Effector CD8-positive, alpha-beta T cell (primary cell): ENCODE measurements at regions not wholly inside any gene's neighbourhood (a gene's known extent, or its start where the extent isn't known, plus 50 kb on each side); places are given as distances from the start of the nearest gene placed in this dataset.

Experiments
- DNase-seq: peaks from one replicate; lab custom pipeline; 2025; lab: John Stamatoyannopoulos, UW

DNA sequence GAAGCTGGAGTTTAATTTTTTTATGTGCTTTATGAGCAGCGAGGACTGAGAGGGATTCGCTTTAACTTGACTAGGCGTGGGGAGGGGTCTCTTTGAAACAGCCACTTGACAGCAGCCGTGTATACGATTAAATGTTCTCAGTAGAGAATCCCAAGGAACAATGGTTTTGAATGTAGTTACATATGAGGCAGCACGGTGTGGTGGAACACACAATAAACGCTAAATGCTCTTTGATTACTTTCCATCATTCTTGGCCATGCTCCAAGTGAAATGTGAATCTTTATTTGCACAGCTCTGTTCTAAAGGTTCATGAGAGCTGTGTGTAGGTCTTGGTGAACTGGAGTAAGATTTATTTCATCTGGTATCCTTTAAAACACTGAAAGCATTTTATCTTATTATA, 251.4 kb upstream of the TGFBR2 start:
- DNase-seq, result no peak

DNA sequence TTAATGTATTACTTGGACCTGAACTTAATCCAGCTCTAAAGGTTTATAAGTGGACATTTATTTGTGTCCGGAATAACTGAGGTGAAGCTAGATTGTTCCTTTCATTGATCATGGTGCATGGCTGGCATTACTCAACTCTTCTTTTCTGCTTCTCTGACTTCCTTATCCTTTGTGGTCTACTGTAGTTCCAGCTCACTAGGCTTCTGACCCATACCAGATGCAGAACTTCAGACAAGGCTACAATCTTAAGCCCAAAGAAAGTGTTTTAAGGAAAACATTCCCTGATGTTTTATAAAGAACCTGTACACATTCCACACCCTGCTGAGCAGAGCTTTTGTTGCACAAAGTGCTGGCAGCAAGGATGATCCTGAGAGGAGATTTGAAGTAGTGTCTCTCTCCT, 250.8 kb upstream of the TGFBR2 start:
- DNase-seq, result no peak

DNA sequence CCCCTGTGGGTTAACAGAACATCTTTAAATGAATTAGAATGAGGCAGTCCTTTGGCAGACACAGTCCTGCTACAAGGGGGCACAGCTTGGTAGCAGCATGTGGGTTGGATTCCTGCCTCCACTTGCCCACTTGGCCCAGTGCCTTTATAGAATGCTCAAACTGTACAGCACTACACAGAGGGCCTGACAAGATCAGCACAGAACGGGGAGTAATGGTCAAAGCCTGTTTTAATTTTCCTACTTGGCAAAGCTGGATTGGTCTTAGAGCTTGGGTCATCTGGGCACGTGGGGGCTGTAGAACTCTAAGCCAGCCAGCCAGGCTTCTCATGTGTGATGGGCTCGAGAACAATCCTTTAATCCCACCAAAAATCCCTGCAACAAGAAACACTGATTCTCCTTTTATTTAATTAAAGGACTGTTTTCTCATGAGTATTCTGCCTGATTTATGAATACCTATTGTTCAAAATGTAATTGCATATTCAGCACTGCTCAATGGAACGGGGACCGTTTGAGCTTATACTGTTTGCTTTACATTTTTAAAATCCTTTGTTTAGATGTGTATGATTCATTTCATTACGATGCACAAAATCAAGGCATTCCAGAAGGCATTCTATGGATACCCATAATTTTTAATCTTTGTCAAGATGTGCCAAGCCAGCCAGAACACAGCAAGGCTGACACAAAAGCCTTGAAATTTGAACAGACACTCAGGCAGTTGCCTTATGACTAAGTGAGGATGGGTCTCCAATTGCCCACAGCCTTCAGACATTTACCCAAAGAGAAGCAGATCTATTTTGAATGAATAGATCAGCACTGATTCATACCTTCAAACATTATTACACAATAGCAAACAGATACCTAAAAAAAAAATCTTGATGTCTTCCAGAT, 249.3 kb upstream of the TGFBR2 start:
- DNase-seq, result no peak

DNA sequence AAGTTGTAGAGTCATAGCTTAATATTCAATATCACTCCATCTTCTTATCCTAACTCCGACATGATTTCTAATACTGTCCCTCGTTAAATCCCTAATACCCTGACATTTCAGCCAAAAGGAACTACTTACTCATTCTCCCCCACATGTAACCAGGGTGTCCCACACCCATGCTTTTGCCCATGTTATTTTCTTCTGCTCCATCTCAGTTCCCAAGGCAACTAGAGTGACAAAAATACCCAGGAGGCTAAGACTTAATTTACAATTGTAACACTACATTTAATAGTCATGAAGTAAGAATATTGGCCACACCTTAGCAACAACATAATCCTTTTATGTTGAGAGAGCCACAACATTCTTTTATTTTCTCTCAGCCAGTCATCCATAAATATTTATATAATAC, 248.5 kb upstream of the TGFBR2 start:
- no peak for DNase-seq

DNA sequence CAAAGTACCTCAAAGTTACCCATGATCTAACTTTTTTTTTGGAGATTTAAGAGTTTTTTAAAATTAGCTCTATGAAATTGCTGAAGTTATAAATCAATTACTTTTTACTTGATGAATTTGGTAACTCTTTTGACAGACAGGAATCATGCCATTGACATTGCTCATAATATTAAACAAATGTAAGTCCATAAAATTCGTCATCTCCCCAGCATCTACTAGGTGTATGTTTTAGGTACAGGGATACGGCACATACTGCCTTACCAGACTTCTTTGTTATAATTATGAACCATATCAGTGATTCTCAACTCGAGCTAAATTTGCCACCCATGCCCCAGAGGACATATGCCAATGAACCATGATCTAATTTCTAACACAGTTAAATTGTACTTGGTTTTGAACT, 247.5 kb upstream of the TGFBR2 start:
- DNase-seq, result no peak

DNA sequence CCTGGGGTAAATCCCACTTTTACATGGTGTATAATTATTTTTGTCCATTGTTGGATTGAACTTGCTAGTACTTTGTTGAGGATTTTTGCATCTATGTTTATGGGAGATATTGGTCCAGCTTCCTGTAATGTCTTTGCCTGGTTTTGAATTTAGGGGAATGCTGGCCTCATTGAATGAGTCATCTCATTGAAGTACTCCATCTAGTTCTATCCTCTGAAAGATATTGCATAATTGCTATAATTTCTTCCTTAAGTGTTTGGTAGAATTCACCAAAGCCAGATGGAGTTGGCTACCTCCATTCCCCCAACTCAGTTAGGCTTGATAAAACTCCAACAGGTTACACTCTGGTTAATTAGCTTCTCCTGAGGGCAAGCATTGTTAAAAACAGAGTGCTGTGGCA, 237.4 kb upstream of the TGFBR2 start:
- no peak for DNase-seq

DNA sequence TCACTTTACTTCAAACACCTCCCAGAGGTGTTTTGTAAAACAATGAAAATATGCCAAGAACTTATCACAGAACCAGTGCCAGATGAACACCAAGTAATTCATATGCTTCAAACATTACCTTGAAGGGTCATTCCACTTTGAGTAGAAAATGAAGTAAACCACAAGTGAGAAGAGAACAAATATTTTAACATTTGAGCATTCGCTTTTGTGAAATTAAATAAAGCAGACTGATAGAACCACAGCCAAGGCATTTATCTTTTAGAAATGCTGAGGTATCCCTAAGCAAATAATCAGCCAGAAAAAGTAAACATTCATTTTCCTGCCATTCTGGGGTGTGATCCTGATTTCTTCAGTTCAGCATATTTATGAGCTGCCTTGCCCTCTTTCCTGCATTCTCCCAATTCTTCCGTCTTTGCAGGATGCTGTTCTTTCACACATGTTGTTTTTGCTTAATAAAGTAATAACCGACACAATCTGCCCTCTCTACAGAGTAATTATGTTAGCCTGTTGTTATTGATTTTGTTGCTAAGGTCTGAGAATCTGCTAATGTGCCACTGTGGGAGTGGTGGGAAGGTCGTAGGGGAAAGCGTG, 235.6 kb upstream of the TGFBR2 start:
- DNase-seq, result no peak

DNA sequence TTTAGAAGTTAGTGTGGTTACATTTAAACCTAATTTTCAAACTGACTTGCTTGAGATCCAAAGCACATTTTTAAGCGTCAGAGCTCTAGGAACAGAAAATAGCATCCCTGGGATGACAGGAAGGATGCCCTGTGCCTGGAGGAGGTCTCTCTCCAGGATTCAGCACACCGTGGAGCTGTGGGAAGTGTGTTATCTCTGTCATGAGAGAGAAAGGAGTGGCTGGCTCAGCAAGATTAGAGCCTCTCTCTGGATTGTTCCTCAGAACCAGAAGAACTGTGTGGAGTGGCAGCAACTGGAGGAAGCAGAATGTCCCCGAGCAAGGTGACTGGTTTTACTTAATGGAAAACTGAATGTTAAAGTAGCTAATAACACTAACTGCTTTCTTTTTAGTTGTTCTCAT, 233.6 kb upstream of the TGFBR2 start:
- DNase-seq, result no peak

DNA sequence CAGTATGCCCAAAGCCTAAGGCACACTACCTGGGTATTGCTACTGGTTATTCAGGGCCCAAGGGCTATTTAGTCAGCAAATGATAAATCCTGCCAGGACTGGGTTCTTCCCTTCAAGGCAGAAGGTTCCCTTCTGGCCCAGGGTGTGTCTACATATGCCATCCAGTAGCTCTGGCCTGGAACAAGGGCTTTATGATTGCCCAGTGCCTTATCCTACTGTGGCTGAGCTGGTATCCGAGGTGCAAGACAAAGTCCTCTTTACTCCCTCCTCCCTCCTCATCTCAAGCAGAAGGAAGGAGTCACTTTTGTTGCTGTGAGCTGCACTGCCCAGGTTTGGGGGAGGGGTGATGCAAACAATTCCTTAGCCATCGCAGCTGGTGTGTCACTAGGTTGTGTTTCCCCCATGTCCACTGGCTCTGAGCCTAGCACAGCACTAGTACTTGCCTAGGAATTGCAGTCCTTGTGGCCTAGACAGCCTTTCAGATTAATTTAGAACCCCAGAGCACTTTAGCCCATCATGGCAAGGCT, 221.8 kb upstream of the TGFBR2 start:
- no peak for DNase-seq

DNA sequence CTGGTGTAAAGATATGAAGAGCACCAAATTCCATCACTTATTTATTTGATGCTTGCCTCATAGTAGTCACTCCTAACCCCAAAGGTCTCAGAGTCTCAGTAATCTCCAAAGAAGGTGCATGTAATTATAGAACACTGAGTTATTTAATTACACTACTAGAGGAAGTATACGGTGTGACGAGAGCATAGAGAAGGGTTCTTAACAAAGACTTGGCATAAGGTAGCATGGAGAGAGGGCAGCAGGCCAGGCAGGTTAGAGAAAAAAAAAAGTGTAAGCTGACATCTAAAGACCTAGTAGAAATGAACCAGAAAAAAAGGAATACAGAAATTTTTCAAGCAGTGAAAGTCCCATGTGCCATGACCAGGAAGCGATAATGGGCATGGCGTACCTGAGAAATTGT, 213.3 kb upstream of the TGFBR2 start:
- no peak for DNase-seq

DNA sequence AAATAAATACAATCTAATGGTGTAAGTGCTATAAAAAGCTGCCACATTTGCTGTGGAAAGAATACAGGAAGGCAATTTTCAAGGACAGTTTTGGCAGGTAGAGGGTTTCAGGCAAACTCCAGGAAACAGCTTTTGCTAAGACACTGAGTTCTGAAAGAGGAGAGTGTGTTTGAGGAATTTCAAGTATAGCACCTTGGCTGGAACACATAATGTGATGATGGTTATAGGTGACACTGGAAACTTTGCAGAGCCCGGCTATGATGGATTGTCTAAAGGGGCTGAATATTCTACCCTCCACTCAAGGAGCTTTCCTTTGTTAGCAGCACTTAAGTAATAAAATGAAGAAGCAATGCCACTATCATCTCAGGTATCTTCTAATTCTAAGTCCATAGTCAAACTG, 209.4 kb upstream of the TGFBR2 start:
- DNase-seq, result no peak

DNA sequence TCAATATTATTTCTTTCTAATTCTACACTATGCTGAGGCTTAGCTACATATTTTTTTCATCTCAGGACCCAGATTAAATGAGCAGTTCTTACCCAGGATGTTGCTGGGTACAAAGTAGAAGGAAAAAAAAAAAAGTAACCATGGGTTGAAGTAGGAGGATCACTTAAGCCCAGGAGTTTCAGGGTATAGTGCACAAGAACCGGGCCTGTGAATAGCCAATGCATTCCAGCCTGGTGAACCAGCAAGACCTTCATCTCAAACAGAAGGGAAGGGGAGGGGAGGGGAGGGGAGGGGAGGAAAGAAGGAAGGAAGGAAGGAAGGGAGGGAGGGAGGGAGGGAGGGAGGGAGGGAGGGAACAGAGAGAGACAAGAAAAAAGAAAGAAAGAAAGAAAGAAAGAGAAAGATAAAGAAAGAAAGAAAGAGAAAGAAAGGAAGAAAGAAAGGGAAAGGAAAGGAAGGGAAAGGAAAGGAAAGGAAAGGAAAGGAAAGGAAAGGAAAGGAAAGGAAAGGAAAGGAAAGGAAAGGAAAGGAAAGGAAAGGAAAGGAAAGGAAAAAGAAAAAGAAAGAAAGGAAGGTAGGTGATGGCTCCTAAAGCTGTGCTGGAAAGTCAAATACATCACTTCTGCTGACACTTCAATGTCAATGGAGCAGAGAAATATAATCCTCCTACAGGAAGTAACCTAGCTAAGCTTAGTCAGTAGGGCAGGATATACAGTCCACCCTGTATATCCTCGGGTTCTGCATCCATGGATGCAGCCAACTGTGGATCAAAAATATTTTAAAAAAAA, 206.8 kb upstream of the TGFBR2 start:
- DNase-seq, result no peak

DNA sequence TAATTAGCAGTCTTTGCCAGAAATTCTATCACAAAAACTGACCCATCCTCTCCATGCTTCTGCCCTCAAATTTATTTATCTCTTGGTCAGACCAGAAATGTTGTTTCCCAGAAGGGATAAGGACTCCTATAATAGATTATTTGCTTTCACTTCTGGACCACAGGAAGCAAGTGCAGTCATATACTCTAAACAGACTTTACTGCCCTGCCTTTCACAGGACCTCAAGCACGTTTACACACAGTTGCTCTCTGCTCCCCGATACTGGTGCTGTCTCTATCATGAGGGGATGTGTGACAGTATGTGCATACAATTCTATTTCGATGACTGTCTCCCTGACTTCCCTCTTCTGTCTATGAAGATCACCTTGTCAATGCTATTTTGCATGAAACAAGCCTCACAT, 205.5 kb upstream of the TGFBR2 start:
- DNase-seq, result no peak

DNA sequence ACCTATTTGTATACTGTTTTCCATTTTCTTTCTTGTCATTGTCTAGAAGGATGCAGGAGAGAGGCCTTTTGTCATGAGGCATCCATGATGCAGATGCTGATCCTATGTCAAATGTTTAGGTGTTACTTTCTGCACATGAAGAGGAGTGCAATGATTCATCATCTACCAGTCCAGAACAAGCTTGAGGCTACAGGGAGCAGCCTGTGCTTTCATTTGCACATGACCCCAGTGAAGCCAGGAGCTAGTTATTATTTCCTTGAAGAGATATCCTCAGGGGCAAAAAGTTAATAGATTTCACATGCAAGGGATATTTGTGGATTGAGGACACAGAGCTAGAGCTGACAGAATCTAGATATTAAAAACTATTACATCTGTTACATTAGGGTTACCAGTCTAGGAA, 204.4 kb upstream of the TGFBR2 start:
- DNase-seq, result no peak

DNA sequence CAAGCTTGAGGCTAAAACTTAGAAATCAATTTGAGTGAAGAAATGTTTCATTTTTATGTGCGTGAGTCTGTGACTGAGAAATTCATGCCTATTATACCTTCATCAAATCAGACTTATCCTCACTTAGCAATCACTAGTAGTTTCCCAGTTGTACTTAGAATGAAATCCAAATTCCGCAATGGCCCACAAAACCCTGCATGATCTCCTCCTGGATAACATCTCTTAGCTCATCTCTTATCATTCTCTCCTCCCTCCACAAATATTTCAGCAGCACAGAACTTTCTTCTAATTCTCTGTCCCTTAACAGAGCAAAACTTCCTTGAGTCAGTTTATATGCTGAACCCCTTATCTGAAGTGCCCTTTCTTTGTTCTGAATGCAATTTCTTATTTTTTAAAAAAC, 198.8 kb upstream of the TGFBR2 start:
- no peak for DNase-seq

DNA sequence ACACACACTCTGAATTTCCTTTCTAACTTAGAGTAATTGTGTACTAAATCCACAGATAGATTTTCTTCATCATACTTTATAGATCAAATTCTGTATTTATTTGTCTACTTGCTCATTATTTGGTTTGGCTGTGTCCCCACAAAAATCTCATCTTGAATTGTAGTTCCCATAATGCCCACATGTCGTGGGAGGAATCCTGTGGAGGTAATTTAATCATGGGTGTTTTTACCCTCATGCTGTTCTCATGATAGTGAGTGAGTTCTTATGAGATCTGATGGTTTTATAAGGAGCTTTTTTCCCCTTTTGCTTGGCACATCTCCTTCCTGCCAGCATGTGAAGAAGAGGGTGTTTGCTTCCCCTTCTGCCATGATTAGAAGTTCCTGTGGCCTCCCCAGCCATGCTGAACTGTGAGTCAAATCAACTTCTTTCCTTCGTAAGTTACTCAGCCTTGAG, 198.3 kb upstream of the TGFBR2 start:
- no peak for DNase-seq

DNA sequence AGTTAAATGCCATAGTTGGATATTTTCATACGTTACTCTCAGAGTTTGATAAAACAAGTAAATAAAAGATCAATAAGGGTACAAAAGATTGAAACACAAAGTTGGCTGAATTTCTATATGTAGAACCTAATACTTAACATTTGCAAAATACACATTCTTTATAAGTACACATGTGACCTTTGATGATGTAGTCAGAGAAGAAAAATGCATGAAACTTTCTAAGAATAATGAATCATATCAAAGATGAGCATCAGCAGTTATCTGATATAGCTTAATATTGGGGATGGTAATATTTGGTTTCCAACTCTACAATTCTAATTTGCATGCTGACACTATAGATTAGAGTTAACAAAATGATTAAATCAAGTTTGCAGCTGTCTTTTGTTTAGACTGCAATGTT, 188.0 kb upstream of the TGFBR2 start:
- no peak for DNase-seq

DNA sequence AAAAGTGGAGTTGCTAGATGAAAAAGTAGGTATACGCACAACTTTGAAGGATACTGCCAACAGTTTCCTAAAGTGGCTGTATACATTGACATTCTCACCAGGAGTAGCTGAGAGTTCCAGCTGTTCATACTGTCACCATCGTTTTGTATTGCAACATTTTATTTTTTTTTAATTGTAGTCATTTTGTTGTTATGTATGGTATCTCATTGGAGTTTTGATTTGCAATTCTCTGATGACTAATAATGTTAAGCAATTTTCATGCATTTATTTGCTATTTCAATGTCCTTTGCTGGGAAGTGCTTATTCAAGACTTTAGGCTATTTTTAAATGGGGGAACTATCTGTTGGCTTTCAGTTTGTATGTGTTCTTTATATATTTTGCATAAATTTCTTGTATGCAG, 185.1 kb upstream of the TGFBR2 start:
- DNase-seq, result no peak

DNA sequence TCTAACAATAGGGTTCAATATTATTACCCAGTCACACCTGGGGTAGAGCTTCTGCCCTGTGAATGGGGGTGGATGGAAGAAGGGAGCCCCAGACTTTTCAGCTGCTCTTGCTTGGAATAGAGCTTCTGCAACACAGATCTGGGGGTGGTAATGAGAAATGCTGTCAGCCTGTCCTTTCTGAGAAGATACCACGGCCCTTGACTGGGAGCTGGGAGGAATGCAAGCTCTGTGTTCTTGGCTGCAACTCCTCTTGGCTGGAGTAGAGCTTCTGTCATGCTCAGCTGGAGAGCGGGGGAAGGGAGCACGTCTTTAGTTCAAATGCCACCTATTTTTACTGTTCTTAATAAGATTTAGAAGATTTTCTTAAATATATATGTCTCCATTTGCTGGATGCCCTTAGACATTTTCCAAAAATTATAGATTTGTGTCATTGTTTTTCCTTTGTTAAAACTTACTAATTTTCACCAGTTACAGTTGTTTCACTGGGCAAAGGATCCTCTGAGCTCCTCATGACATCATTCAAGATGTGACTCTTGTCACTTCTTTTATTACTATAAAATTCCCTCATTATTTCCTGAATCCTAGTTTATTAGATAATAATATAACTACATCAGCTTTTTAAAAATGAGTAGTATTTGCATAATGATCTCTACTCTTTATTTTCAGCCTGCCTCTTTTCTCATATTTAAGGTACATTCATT, 180.0 kb upstream of the TGFBR2 start:
- DNase-seq, result no peak

DNA sequence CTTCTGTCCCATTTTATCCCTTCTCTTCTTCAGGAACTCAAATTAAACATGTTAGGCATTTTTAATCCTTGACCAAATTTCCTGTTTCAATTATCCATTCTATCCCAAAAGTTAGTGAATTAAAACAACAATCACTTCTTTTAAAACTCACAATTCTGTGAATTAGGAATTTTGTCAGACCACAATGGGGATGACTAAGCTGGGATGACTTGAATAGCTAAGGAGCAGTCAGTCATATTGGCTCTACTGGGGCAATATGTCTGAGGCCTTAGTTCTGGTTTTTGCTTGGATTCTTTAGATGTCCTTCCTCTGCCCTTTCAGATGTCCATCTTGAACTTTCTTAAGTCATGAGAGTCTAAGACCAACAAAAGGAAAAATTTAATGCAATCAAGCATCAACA, 178.2 kb upstream of the TGFBR2 start:
- no peak for DNase-seq

DNA sequence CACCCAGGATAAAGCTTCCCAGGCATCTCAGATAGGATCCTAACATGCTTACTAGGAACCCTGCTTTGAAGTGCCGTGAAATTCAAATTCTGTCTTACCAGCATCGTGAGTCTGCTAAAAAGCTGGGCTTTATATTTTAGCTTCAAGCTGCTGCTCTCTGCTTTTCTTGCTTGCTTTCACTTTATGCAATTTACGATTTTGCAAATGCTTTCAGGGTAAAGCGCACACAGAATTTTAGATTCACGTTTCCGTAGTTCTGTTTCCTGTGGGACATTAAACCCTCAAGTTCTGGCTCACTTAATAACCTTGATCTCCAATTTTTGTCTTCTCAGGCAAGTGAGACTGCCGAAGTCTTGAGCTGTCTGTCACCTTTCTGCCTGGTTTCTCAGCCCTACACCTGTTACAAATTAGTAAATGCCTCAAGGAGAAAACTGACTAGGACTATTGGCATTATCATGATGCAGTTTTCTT, 170.5 kb upstream of the TGFBR2 start:
- DNase-seq, result no peak

DNA sequence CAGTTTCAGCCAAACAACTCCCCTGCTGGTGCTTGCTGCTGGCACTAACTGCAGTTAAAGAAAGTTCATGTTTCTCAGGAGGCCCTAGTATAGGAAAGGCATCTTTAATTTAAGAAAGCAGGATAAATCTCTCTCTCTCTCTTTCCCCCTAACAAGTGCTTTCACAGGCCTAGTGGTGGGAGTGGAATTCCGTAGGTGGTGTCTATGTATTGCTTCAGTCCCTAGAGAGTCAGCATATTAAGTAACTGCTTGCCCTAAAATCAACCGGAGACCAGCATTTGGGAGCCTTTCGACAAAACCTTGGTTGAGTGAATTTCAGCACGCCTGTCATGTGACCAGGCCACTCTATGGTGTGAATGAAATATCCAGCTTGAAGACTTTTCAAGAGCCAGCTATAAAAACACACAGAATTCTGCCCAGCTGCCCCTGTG, 169.2 kb upstream of the TGFBR2 start:
- no peak for DNase-seq
